GM18951 (cell line): ENCODE measurements at regions not wholly inside any gene's neighbourhood (a gene's known extent, or its start where the extent isn't known, plus 50 kb on each side); places are given as distances from the start of the nearest gene placed in this dataset.

ENCODE experiments used
- POLR2A ChIP-seq: IDR thresholded peaks from 4 replicates; pipeline ENCODE4 v1.6.1; 2011; ENCODE audit warnings: mild to moderate bottlenecking; ENCODE audit not compliant: insufficient read length, insufficient read depth; ENCODE audit errors: extremely low read depth
- in situ Hi-C: fragments of 300-500 bp; cut with MboI; formaldehyde crosslinking; loops from one replicate; pipeline ENCODE4 v1.12.0; 2022; ENCODE audit warnings: low sequenced_read_pairs, mixed read lengths, inconsistent platforms; ENCODE audit not compliant: unreplicated experiment

GRCh38 chr4:181157647-181158046 is 1085.6 kb upstream of the TENM3 start:
- in situ Hi-C loops, result no loop called here
- no peak for TF ChIP-seq POLR2A

- in situ Hi-C loops, result no loop called here
- no peak for TF ChIP-seq POLR2A
Measured at GRCh38 chr4:181158971-181159370, 1084.2 kb upstream of the TENM3 start.

- TF ChIP-seq POLR2A, result no peak
- in situ Hi-C loops, result no loop called here
Measured at GRCh38 chr4:181161669-181162068, 1081.5 kb upstream of the TENM3 start.

GRCh38 chr4:181162266-181162665 is 1080.9 kb upstream of the TENM3 start:
- in situ Hi-C loops, result no loop called here
- no peak for TF ChIP-seq POLR2A

- in situ Hi-C loops, result no loop called here
Measured at GRCh38 chr4:181162676-181163075, 1080.5 kb upstream of the TENM3 start.

GRCh38 chr4:181166742-181167399 is 1076.3 kb upstream of the TENM3 start:
- in situ Hi-C loops, result no loop called here
- TF ChIP-seq POLR2A, result no peak

More at GRCh38 chr4:181162676-181163075, 1080.5 kb upstream of the TENM3 start:
- TF ChIP-seq POLR2A, result no peak

- in situ Hi-C loops, result no loop called here
- TF ChIP-seq POLR2A, result no peak
Measured at GRCh38 chr4:181168011-181168805, 1075.0 kb upstream of the TENM3 start.

GRCh38 chr4:181173046-181173445 is 1070.2 kb upstream of the TENM3 start:
- in situ Hi-C loops, result no loop called here
- TF ChIP-seq POLR2A, result no peak

- in situ Hi-C loops, result no loop called here
- TF ChIP-seq POLR2A, result no peak
Measured at GRCh38 chr4:181176306-181176705, 1066.9 kb upstream of the TENM3 start.

GRCh38 chr4:181181331-181181730 is 1061.9 kb upstream of the TENM3 start:
- in situ Hi-C loops, result no loop called here

GRCh38 chr4:181189751-181190150 is 1053.5 kb upstream of the TENM3 start:
- TF ChIP-seq POLR2A, result no peak
- in situ Hi-C loops, result no loop called here

More at GRCh38 chr4:181181331-181181730, 1061.9 kb upstream of the TENM3 start:
- TF ChIP-seq POLR2A, result no peak

- in situ Hi-C loops, result no loop called here
- TF ChIP-seq POLR2A, result no peak
Measured at GRCh38 chr4:181193131-181193930, 1049.9 kb upstream of the TENM3 start.

- in situ Hi-C loops, result no loop called here
- no peak for TF ChIP-seq POLR2A
Measured at GRCh38 chr4:181194096-181194495, 1049.1 kb upstream of the TENM3 start.

- TF ChIP-seq POLR2A, result no peak
- in situ Hi-C loops, result no loop called here
Measured at GRCh38 chr4:181200076-181200475, 1043.1 kb upstream of the TENM3 start.

- TF ChIP-seq POLR2A, result no peak
- in situ Hi-C loops, result no loop called here
Measured at GRCh38 chr4:181202240-181202639, 1041.0 kb upstream of the TENM3 start.
